DND-41 (cell line): ENCODE measurements at regions not wholly inside any gene's neighbourhood (a gene's known extent, or its start where the extent isn't known, plus 50 kb on each side); places are given as distances from the start of the nearest gene placed in this dataset.

ENCODE experiments used
- ATAC-seq: fragments of 200-7000 bp; cut with Tn5 transposase; 3 replicates; pipeline ENCODE4 v1.9.1; 2021; ENCODE audit warnings: low read depth; ENCODE audit not compliant: insufficient read depth
- DNase-seq: peaks from one replicate; pipeline ENCODE4 v3.0.0-alpha.2; 2020
- H2AFZ ChIP-seq: 2 replicates; pipeline ENCODE4 v1.6.0; 2012; ENCODE audit warnings: low read depth, low read length
- H3K27ac ChIP-seq: 2 replicates; pipeline ENCODE4 v1.5.1; 2012; ENCODE audit warnings: low read length, inconsistent platforms
- H3K27me3 ChIP-seq: fragments of 200-600 bp; sonication (generic); 2 replicates; pipeline ENCODE4 v1.6.0; 2012; ENCODE audit warnings: low read length, mild to moderate bottlenecking, inconsistent platforms; ENCODE audit not compliant: insufficient read depth, poor library complexity
- H3K36me3 ChIP-seq: 2 replicates; pipeline ENCODE4 v1.5.1; 2012; ENCODE audit warnings: low read length, inconsistent platforms; ENCODE audit not compliant: insufficient read depth
- H3K4me1 ChIP-seq: 2 replicates; pipeline ENCODE4 v1.5.1; 2012; ENCODE audit warnings: mild to moderate bottlenecking, low read length; ENCODE audit not compliant: insufficient read depth
- H3K4me2 ChIP-seq: 2 replicates; pipeline ENCODE4 v1.6.0; 2012; ENCODE audit warnings: mild to moderate bottlenecking, moderate library complexity, low read length, inconsistent platforms; ENCODE audit not compliant: insufficient read depth
- H3K4me3 ChIP-seq, 2 experiments: fragments of 200-600 bp in 1 of 2; shearing (Covaris generic) in 1 of 2; 2 replicates each; pipeline ENCODE4 v1.5.1; 2012 to 2016; ENCODE audit warnings: inconsistent platforms in 2 of 2, low read length in 2 of 2, mild to moderate bottlenecking in 2 of 2, low read depth in 1 of 2, moderate library complexity in 1 of 2
- H3K79me2 ChIP-seq: 2 replicates; pipeline ENCODE4 v1.6.0; 2012; ENCODE audit warnings: low read length, inconsistent platforms; ENCODE audit not compliant: insufficient read depth
- H3K9ac ChIP-seq: 2 replicates; pipeline ENCODE4 v1.6.0; 2012; ENCODE audit warnings: low read depth, mild to moderate bottlenecking, inconsistent platforms, low read length, moderate library complexity
- H3K9me3 ChIP-seq: 2 replicates; pipeline ENCODE4 v1.5.1; 2012; ENCODE audit warnings: low read length, moderate library complexity, mild to moderate bottlenecking, inconsistent platforms; ENCODE audit not compliant: insufficient read depth, severe bottlenecking
- H4K20me1 ChIP-seq: 2 replicates; pipeline ENCODE4 v1.6.0; 2012; ENCODE audit warnings: low read length; ENCODE audit not compliant: insufficient read depth
- EZH2 ChIP-seq: IDR thresholded peaks from 3 replicates; pipeline ENCODE4 v1.6.1; 2012; ENCODE audit warnings: borderline replicate concordance, low read depth, mild to moderate bottlenecking, moderate library complexity, low read length, inconsistent platforms; ENCODE audit not compliant: severe bottlenecking
- TF ChIP-seq, protein P1 (sequence below): IDR thresholded peaks from 2 replicates; pipeline ENCODE4 v1.5.1; 2012; ENCODE audit warnings: borderline replicate concordance, low read length, moderate library complexity, mild to moderate bottlenecking; ENCODE audit not compliant: poor library complexity, severe bottlenecking; ENCODE audit errors: extremely low read depth

GRCh38 chr2:42859006-42859552 is 66.7 kb upstream of the HAAO start:
- TF ChIP-seq EZH2, result no peak
- TF ChIP-seq, protein P1, sequence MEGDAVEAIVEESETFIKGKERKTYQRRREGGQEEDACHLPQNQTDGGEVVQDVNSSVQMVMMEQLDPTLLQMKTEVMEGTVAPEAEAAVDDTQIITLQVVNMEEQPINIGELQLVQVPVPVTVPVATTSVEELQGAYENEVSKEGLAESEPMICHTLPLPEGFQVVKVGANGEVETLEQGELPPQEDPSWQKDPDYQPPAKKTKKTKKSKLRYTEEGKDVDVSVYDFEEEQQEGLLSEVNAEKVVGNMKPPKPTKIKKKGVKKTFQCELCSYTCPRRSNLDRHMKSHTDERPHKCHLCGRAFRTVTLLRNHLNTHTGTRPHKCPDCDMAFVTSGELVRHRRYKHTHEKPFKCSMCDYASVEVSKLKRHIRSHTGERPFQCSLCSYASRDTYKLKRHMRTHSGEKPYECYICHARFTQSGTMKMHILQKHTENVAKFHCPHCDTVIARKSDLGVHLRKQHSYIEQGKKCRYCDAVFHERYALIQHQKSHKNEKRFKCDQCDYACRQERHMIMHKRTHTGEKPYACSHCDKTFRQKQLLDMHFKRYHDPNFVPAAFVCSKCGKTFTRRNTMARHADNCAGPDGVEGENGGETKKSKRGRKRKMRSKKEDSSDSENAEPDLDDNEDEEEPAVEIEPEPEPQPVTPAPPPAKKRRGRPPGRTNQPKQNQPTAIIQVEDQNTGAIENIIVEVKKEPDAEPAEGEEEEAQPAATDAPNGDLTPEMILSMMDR, result peak; percentile 97
- no peak overlapping the region for H3K9ac ChIP-seq
- H3K27ac ChIP-seq, result no peak overlapping the region
- H3K27me3 ChIP-seq, result no peaks in the 10 kb centered on the region
- no peak overlapping the region for H2AFZ ChIP-seq
- H3K4me3 ChIP-seq, result no peak overlapping the region
- no peak overlapping the region for H3K4me2 ChIP-seq
- no peaks in the 10 kb centered on the region for H4K20me1 ChIP-seq
- ATAC-seq, result peak; percentile 64
- H3K9me3 ChIP-seq, result no peaks in the 10 kb centered on the region
- no peaks in the 10 kb centered on the region for H3K36me3 ChIP-seq
- peak; percentile 79 for DNase-seq
- no peaks in the 10 kb centered on the region for H3K4me1 ChIP-seq
- no peaks in the 10 kb centered on the region for H3K79me2 ChIP-seq

DNA sequence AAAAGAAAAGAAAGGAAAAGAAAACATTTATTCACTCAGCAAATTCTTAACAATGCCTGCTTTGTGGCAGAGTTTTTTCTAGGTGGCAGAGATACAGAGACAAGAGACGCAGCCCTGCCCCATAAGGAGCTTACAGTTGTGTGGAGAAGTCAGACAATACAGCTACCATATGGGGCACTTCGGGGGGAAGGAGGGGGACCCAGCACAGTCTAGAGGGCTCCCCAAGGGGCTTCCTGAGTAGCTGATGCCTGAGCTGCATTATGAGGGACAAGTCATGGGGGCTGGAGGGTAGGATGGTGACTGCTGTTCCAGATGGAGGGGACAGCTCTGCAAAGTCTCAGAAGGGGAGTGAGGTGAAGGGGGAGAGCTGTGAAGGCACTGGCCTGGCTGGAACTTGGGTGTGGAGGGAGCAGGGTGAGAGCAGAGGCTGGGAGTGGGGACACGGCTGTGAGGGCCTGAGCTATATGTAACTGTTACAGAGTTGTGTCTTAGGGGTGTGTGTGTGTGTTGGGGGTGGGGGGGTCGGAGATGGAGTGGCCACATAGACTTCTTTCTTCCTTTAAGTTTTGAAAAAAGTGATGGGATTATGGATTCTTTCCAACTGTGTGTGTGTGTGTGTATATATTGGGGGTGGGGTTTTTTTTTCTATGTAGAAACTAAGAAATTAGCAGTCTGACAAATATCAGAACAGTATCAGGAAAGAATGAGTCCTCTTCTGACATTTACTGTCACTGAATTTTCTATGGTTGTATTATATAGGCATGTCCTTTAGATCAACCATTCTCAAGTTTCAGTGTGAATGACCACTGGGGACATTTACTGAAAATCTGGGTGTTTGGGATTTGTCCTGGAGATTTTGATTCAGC is 66.0 kb upstream of the HAAO start:
- Histone ChIP-seq H3K9ac (no peak overlapping the region), H4K20me1 (no peaks in the 10 kb centered on the region), H3K79me2 (no peaks in the 10 kb centered on the region), H3K4me1 (no peaks in the 10 kb centered on the region), H3K9me3 (no peaks in the 10 kb centered on the region), H3K27ac (no peak overlapping the region), H3K4me3 (no peak overlapping the region), H3K36me3 (no peaks in the 10 kb centered on the region), H3K27me3 (no peaks in the 10 kb centered on the region), H2AFZ (no peak overlapping the region), H3K4me2 (no peak overlapping the region)
- DNase-seq (no peak), ATAC-seq (no peak)
- no peak for TF ChIP-seq EZH2
- TF ChIP-seq, protein P1, result no peak

GRCh38 chr2:42856891-42857632 is 64.7 kb upstream of the HAAO start:
- no peak overlapping the region for H3K4me3 ChIP-seq
- H3K9me3 ChIP-seq, result no peaks in the 10 kb centered on the region
- no peak overlapping the region for H3K27ac ChIP-seq
- no peaks in the 10 kb centered on the region for H4K20me1 ChIP-seq
- no peak for TF ChIP-seq EZH2
- TF ChIP-seq, protein P1, result no peak
- H3K79me2 ChIP-seq, result no peaks in the 10 kb centered on the region
- H3K9ac ChIP-seq, result no peak overlapping the region
- H3K27me3 ChIP-seq, result no peaks in the 10 kb centered on the region
- no peaks in the 10 kb centered on the region for H3K36me3 ChIP-seq
- ATAC-seq (no peak; the same call in 2 of the 3 replicates), DNase-seq (peak; percentile 8)
- H3K4me1 ChIP-seq, result no peaks in the 10 kb centered on the region
- no peak overlapping the region for H3K4me2 ChIP-seq
- no peak overlapping the region for H2AFZ ChIP-seq
